AG04450 (cell line): ENCODE measurements at regions not wholly inside any gene's neighbourhood (a gene's known extent, or its start where the extent isn't known, plus 50 kb on each side); places are given as distances from the start of the nearest gene placed in this dataset.

Experiments
- CTCF ChIA-PET: fragments of 300-600, 350-600 bp; formaldehyde crosslinking; extraction: SDS; loops from one replicate; lab custom pipeline; 2022; ENCODE audit warnings: antibody characterized with exemption, inconsistent platforms; lab: Charles Lee
- POLR2A ChIA-PET: fragments of 350-600 bp; formaldehyde crosslinking; extraction: SDS; loops from one replicate; lab custom pipeline; 2021; ENCODE audit warnings: antibody characterized with exemption, inconsistent platforms; lab: Yijun Ruan, JAX
- DNase-seq: peaks from one replicate; pipeline ENCODE4 v3.0.0-alpha.2; 2011; ENCODE audit warnings: low read depth, low spot score
- H3K27ac ChIP-seq: one replicate; pipeline ENCODE4 v1.5.1; 2012; ENCODE audit warnings: low read depth, low read length, control low read depth
- H3K27me3 ChIP-seq: one replicate; pipeline ENCODE4 v1.6.0; 2012; ENCODE audit warnings: low read length; ENCODE audit not compliant: control insufficient read depth, insufficient read depth
- H3K4me3 ChIP-seq: 2 replicates; pipeline ENCODE4 v1.5.1; 2011; ENCODE audit warnings: mild to moderate bottlenecking, low read depth, low read length, control low read depth
- H3K9me3 ChIP-seq: 2 replicates; pipeline ENCODE4 v1.5.1; 2012; ENCODE audit warnings: low read length; ENCODE audit not compliant: control insufficient read depth, insufficient read depth
- CTCF ChIP-seq: IDR thresholded peaks from 2 replicates; pipeline ENCODE4 v1.5.1; 2011; ENCODE audit warnings: low read depth, low read length, control low read depth, inconsistent platforms

GRCh38 chr2:145034511-145034910 is 514.6 kb upstream of the ZEB2 start:
- H3K4me3 ChIP-seq: no peak overlapping the region
- POLR2A ChIA-PET: no interaction called here
- DNase-seq: no peak
- CTCF ChIA-PET: no interaction called here
- H3K27me3 ChIP-seq: no peaks in the 10 kb centered on the region
- TF ChIP-seq CTCF: no peak
- no peak overlapping the region for H3K27ac ChIP-seq
- no peaks in the 10 kb centered on the region for H3K9me3 ChIP-seq

GRCh38 chr2:145033438-145033837 is 513.5 kb upstream of the ZEB2 start:
- no peak overlapping the region for H3K27ac ChIP-seq
- ChIA-PET POLR2A (no interaction called here), CTCF (no interaction called here)
- H3K4me3 ChIP-seq: no peak overlapping the region
- TF ChIP-seq CTCF: no peak
- DNase-seq: no peak
- H3K27me3 ChIP-seq: no peaks in the 10 kb centered on the region
- no peaks in the 10 kb centered on the region for H3K9me3 ChIP-seq

- H3K9me3 ChIP-seq: no peaks in the 10 kb centered on the region
- no peak overlapping the region for H3K4me3 ChIP-seq
- ChIA-PET POLR2A (no interaction called here), CTCF (no interaction called here)
- no peak for TF ChIP-seq CTCF
- H3K27me3 ChIP-seq: no peaks in the 10 kb centered on the region
- no peak overlapping the region for H3K27ac ChIP-seq
- DNase-seq: no peak
Measured at GRCh38 chr2:145032791-145033190, 512.9 kb upstream of the ZEB2 start.

GRCh38 chr2:145029873-145030272 is 510.0 kb upstream of the ZEB2 start:
- no peaks in the 10 kb centered on the region for H3K27me3 ChIP-seq
- H3K27ac ChIP-seq: no peak overlapping the region
- ChIA-PET POLR2A (no interaction called here), CTCF (no interaction called here)
- H3K9me3 ChIP-seq: no peaks in the 10 kb centered on the region
- H3K4me3 ChIP-seq: no peak overlapping the region
- TF ChIP-seq CTCF: no peak
- no peak for DNase-seq

- POLR2A ChIA-PET: no interaction called here
- no peak overlapping the region for H3K27ac ChIP-seq
Measured at GRCh38 chr2:145029081-145029480, 509.2 kb upstream of the ZEB2 start.

More at GRCh38 chr2:145029081-145029480, 509.2 kb upstream of the ZEB2 start:
- CTCF ChIA-PET: no interaction called here
- Histone ChIP-seq H3K27me3 (no peaks in the 10 kb centered on the region), H3K9me3 (no peaks in the 10 kb centered on the region), H3K4me3 (no peak overlapping the region)
- no peak for DNase-seq
- TF ChIP-seq CTCF: no peak
